IMR-90 (cell line): ENCODE measurements at regions not wholly inside any gene's neighbourhood (a gene's known extent, or its start where the extent isn't known, plus 50 kb on each side); places are given as distances from the start of the nearest gene placed in this dataset.
"Not testable (repeated sequence)": the region's sequence is repeated elsewhere in the genome, so short reads cannot be mapped to it uniquely, and the experiment has no call there.

Experiments used
- ATAC-seq: fragments of 200-7000 bp; cut with Tn5 transposase; 2 replicates; pipeline ENCODE4 v1.9.1; 2020; ENCODE audit warnings: low read depth, mild to moderate bottlenecking, moderate library complexity
- BruUV-seq: library from RNA; stranded (reverse); fragments of 400-500 nt; replicated peaks from 2 replicates; lab custom pipeline; 2021; lab: Mats Ljungman, UMichigan
- CTCF ChIA-PET: fragments of 300-600 bp; formaldehyde crosslinking; extraction: SDS; loops from one replicate; lab custom pipeline; 2021; ENCODE audit warnings: antibody characterized with exemption; lab: Yijun Ruan, JAX
- POLR2A ChIA-PET: fragments of 300-600 bp; sonication (Branson Sonifier 250); formaldehyde crosslinking; loops from one replicate; lab custom pipeline; 2022; ENCODE audit warnings: antibody characterized with exemption; ENCODE audit not compliant: unreplicated experiment; lab: Charles Lee
- DNase-seq: peaks from one replicate; pipeline ENCODE4 v3.0.0; 2013
- H2AFZ ChIP-seq: replicated peaks from 2 replicates; pipeline ENCODE3; 2013; ENCODE audit warnings: low read length, mild to moderate bottlenecking; ENCODE audit not compliant: poor library complexity
- H2AK5ac ChIP-seq: 2 replicates; pipeline ENCODE4 v1.6.1; 2013; ENCODE audit warnings: low read depth, low read length, inconsistent platforms
- H2AK9ac ChIP-seq: replicated peaks from 2 replicates; pipeline ENCODE3; 2013; ENCODE audit warnings: mild to moderate bottlenecking, low read depth, low read length, moderate library complexity; ENCODE audit not compliant: poor library complexity
- H2BK120ac ChIP-seq: 2 replicates; pipeline ENCODE4 v1.6.1; 2013; ENCODE audit warnings: low read depth, low read length, inconsistent platforms
- H2BK15ac ChIP-seq: 3 replicates; pipeline ENCODE4 v1.6.1; 2013; ENCODE audit warnings: low read depth, low read length, inconsistent platforms
- H2BK20ac ChIP-seq: 2 replicates; pipeline ENCODE4 v1.6.1; 2013; ENCODE audit warnings: low read depth, mild to moderate bottlenecking, inconsistent platforms, low read length, moderate library complexity
- H2BK5ac ChIP-seq: 2 replicates; pipeline ENCODE4 v1.6.1; 2013; ENCODE audit warnings: mild to moderate bottlenecking, low read depth, low read length, inconsistent platforms; ENCODE audit not compliant: poor library complexity, severe bottlenecking
- H3K14ac ChIP-seq: replicated peaks from 2 replicates; pipeline ENCODE4 v1.6.1; 2013; ENCODE audit warnings: low read depth, low read length, inconsistent platforms
- H3K18ac ChIP-seq: 2 replicates; pipeline ENCODE4 v1.6.1; 2013; ENCODE audit warnings: low read depth, low read length, control low read depth
- H3K23ac ChIP-seq: 2 replicates; pipeline ENCODE4 v1.6.1; 2013; ENCODE audit warnings: low read depth, low read length, inconsistent platforms
- H3K27ac ChIP-seq: 2 replicates; pipeline ENCODE4 v1.5.1; 2013; ENCODE audit warnings: mild to moderate bottlenecking, control low read depth, low read length; ENCODE audit not compliant: insufficient read depth
- H3K27me3 ChIP-seq: 2 replicates; pipeline ENCODE4 v1.6.1; 2013; ENCODE audit warnings: low read length; ENCODE audit not compliant: control insufficient read depth, insufficient read depth
- H3K36me3 ChIP-seq: 2 replicates; pipeline ENCODE4 v1.6.1; 2013; ENCODE audit warnings: low read length, mixed read lengths; ENCODE audit not compliant: control insufficient read depth, insufficient read depth
- H3K4ac ChIP-seq: 2 replicates; pipeline ENCODE4 v1.6.1; 2013; ENCODE audit warnings: low read depth, low read length, inconsistent platforms
- H3K4me1 ChIP-seq: 2 replicates; pipeline ENCODE4 v1.6.1; 2013; ENCODE audit warnings: low read length, mixed read lengths; ENCODE audit not compliant: control insufficient read depth, insufficient read depth
- H3K4me2 ChIP-seq: 2 replicates; pipeline ENCODE4 v1.6.1; 2013; ENCODE audit warnings: low read depth, mild to moderate bottlenecking, control low read depth, low read length, moderate library complexity
- H3K4me3 ChIP-seq: 2 replicates; pipeline ENCODE4 v1.5.1; 2013; ENCODE audit warnings: low read depth, mild to moderate bottlenecking, control low read depth, low read length, moderate library complexity; ENCODE audit not compliant: insufficient read depth
- H3K56ac ChIP-seq: 2 replicates; pipeline ENCODE4 v1.6.1; 2013; ENCODE audit warnings: low read length, inconsistent platforms; ENCODE audit not compliant: insufficient read depth; ENCODE audit errors: extremely low read depth
- H3K79me1 ChIP-seq, 2 experiments: 2 replicates each; pipeline ENCODE4 v1.6.1; 2013; ENCODE audit warnings: low read length in 2 of 2, inconsistent platforms in 1 of 2, low read depth in 1 of 2
- H3K9ac ChIP-seq: 2 replicates; pipeline ENCODE4 v1.6.1; 2013; ENCODE audit warnings: low read depth, low read length, control low read depth
- H3K9me1 ChIP-seq: 2 replicates; pipeline ENCODE4 v1.6.1; 2013; ENCODE audit warnings: low read length, inconsistent platforms; ENCODE audit not compliant: insufficient read depth
- H3K9me3 ChIP-seq: 2 replicates; pipeline ENCODE4 v1.6.1; 2013; ENCODE audit warnings: low read length; ENCODE audit not compliant: control insufficient read depth, insufficient read depth
- H4K20me1 ChIP-seq: 2 replicates; pipeline ENCODE4 v1.6.1; 2013; ENCODE audit warnings: low read length, inconsistent platforms; ENCODE audit not compliant: insufficient read depth
- H4K5ac ChIP-seq: 2 replicates; pipeline ENCODE4 v1.6.1; 2013; ENCODE audit warnings: mild to moderate bottlenecking, low read depth, low read length, control low read depth
- H4K8ac ChIP-seq, 2 experiments: 2 replicates each; pipeline ENCODE4 v1.6.1; 2013; ENCODE audit warnings: low read depth in 2 of 2, low read length in 2 of 2, control low read depth in 1 of 2, inconsistent platforms in 1 of 2
- H4K91ac ChIP-seq: 2 replicates; pipeline ENCODE4 v1.6.1; 2013; ENCODE audit warnings: low read depth, low read length, inconsistent platforms; ENCODE audit not compliant: insufficient read depth
- WGBS, 2 experiments: methylation state at CpG; one replicate each; pipeline versions ENCODE4 v1.1.5 to v1.1.7; 2013; ENCODE audit warnings: missing lambda C conversion rate in 2 of 2; ENCODE audit not compliant: insufficient read length in 1 of 2; ENCODE audit errors: extremely low coverage in 2 of 2; 5-methylcytosine and 5-hydroxymethylcytosine counted together
- dilution Hi-C: fragments of 300-500 bp; cut with HindIII; formaldehyde crosslinking; loops from one replicate; pipeline ENCODE4 v1.14.3; 2018; ENCODE audit warnings: low sequenced_read_pairs; ENCODE audit not compliant: unreplicated experiment
- in situ Hi-C: fragments of 300-500 bp; cut with MboI; formaldehyde crosslinking; loops from 3 replicates; pipeline ENCODE4 v1.14.3; 2019; ENCODE audit warnings: low sequenced_read_pairs, inconsistent platforms, mixed read lengths
- intact Hi-C: fragments of 100-400 bp; cut with micrococcal nuclease; formaldehyde crosslinking; loops from 2 replicates; pipeline ENCODE4 v1.10.0; 2022

DNA sequence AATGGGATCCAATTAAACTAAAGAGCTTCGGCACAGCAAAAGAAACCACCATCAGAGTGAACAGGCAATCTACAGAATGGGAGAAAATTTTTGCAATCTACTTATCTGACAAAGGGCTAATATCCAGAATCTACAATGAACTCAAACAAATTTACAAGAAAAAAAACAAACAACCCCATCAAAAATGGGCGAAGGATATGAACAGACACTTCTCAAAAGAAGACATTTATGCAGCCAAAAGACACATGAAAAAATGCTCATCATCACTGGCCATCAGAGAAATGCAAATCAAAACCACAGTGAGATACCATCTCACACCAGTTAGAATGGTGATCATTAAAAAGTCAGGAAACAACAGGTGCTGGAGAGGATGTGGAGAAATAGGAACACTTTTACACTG lies 158.8 kb upstream of the VIPR2 start:
- H3K56ac ChIP-seq, H4K91ac ChIP-seq, H2BK15ac ChIP-seq, intact Hi-C loops, H3K4me2 ChIP-seq, H3K27ac ChIP-seq, H3K36me3 ChIP-seq, DNase-seq, H3K4me3 ChIP-seq, H2AFZ ChIP-seq, H3K27me3 ChIP-seq, H4K5ac ChIP-seq, H3K4ac ChIP-seq, dilution Hi-C loops, in situ Hi-C loops, H3K23ac ChIP-seq, H3K9ac ChIP-seq, BruUV-seq, H2AK5ac ChIP-seq, H2BK20ac ChIP-seq, H2AK9ac ChIP-seq, H2BK120ac ChIP-seq, ATAC-seq, CTCF ChIA-PET, POLR2A ChIA-PET, H4K20me1 ChIP-seq, H2BK5ac ChIP-seq, H4K8ac ChIP-seq, H3K14ac ChIP-seq, H3K18ac ChIP-seq, H3K4me1 ChIP-seq, H3K79me1 ChIP-seq, H3K9me1 ChIP-seq, H3K9me3 ChIP-seq: not testable (repeated sequence)
- no CpG with 5 or more reads among the region's 2 CpGs for WGBS, 2 experiments
